Right atrium auricular region (tissue), 2 donors: ENCODE measurements at regions not wholly inside any gene's neighbourhood (a gene's known extent, or its start where the extent isn't known, plus 50 kb on each side); places are given as distances from the start of the nearest gene placed in this dataset.

Experiments used
- DNase-seq: peaks from one replicate; pipeline ENCODE4 v3.0.0-alpha.2; 2019; ENCODE audit warnings: low spot score
- H3K27ac ChIP-seq, 2 donors: fragments of 200-600 bp; sonication (generic); 1 replicate in 1 of 2; 2 replicates in 1 of 2; pipeline ENCODE4 v1.5.1; 2016 to 2019
- H3K27me3 ChIP-seq, 2 donors: fragments of 200-600 bp; sonication (generic); one replicate each; pipeline versions ENCODE4 v1.5.1 to v1.6.0; 2017 to 2019
- H3K36me3 ChIP-seq: fragments of 200-600 bp; sonication (generic); one replicate; pipeline ENCODE4 v1.5.1; 2016
- H3K4me1 ChIP-seq, 2 donors: fragments of 200-600 bp; sonication (generic); one replicate each; pipeline versions ENCODE4 v1.5.1 to v1.6.0; 2017 to 2019
- H3K4me3 ChIP-seq, 2 donors: fragments of 200-600 bp; sonication (generic); 1 replicate in 1 of 2; 2 replicates in 1 of 2; pipeline ENCODE4 v1.5.1; 2017 to 2019; ENCODE audit warnings: mild to moderate bottlenecking in 1 of 2, moderate library complexity in 1 of 2
- H3K9me3 ChIP-seq, 2 donors: fragments of 200-600 bp; sonication (generic); one replicate each; pipeline ENCODE4 v1.5.1; 2019
- CTCF ChIP-seq, 2 donors: fragments of 200-600 bp; sonication (generic); IDR thresholded peaks; one replicate each; pipeline ENCODE4 v1.5.1; 2019; ENCODE audit warnings: antibody characterized with exemption in 2 of 2

- Histone ChIP-seq H3K9me3 (no peaks in the 10 kb centered on the region), H3K4me1 (no peaks in the 10 kb centered on the region), H3K27me3 (no peaks in the 10 kb centered on the region), H3K36me3 (no peaks in the 10 kb centered on the region), H3K4me3 (no peak overlapping the region), H3K27ac (no peak overlapping the region)
- TF ChIP-seq CTCF (IDR thresholded peaks at IDR 0.05) = no peak
- DNase-seq = no peak
Measured at GRCh38 chr1:70567167-70567566, 156.1 kb downstream of the CTH start.

- no peaks in the 10 kb centered on the region for H3K4me1 ChIP-seq
- H3K36me3 ChIP-seq = no peaks in the 10 kb centered on the region
- no peaks in the 10 kb centered on the region for H3K27me3 ChIP-seq
- no peak overlapping the region for H3K27ac ChIP-seq
- TF ChIP-seq CTCF (IDR thresholded peaks at IDR 0.05) = no peak
- H3K4me3 ChIP-seq = no peak overlapping the region
- no peak for DNase-seq
- H3K9me3 ChIP-seq = no peaks in the 10 kb centered on the region
Measured at GRCh38 chr1:70571191-70571590, 160.1 kb downstream of the CTH start.

- no peak for TF ChIP-seq CTCF (IDR thresholded peaks at IDR 0.05)
- DNase-seq = no peak
- Histone ChIP-seq H3K4me3 (no peak overlapping the region), H3K27ac (no peak overlapping the region), H3K9me3 (no peaks in the 10 kb centered on the region), H3K4me1 (no peaks in the 10 kb centered on the region), H3K27me3 (no peaks in the 10 kb centered on the region), H3K36me3 (no peaks in the 10 kb centered on the region)
Measured at GRCh38 chr1:70573317-70573843, 162.3 kb downstream of the CTH start.

GRCh38 chr1:70581661-70582060, 170.6 kb downstream of the CTH start:
- no peak for DNase-seq
- Histone ChIP-seq H3K27ac (no peak overlapping the region), H3K9me3 (no peaks in the 10 kb centered on the region), H3K4me1 (no peaks in the 10 kb centered on the region), H3K36me3 (no peaks in the 10 kb centered on the region), H3K4me3 (no peak overlapping the region), H3K27me3 (no peaks in the 10 kb centered on the region)
- no peak for TF ChIP-seq CTCF (IDR thresholded peaks at IDR 0.05)

- Histone ChIP-seq H3K4me3 (no peak overlapping the region), H3K27ac (no peak overlapping the region), H3K27me3 (no peaks in the 10 kb centered on the region), H3K9me3 (no peaks in the 10 kb centered on the region), H3K4me1 (no peaks in the 10 kb centered on the region), H3K36me3 (no peaks in the 10 kb centered on the region)
- DNase-seq = no peak
- no peak for TF ChIP-seq CTCF (IDR thresholded peaks at IDR 0.05)
Measured at GRCh38 chr1:70583522-70583921, 172.5 kb downstream of the CTH start.

GRCh38 chr1:70586046-70586445, 175.0 kb downstream of the CTH start:
- Histone ChIP-seq H3K4me3 (no peak overlapping the region), H3K4me1 (no peaks in the 10 kb centered on the region), H3K27ac (no peak overlapping the region), H3K27me3 (no peaks in the 10 kb centered on the region), H3K36me3 (no peaks in the 10 kb centered on the region), H3K9me3 (no peaks in the 10 kb centered on the region)
- no peak for TF ChIP-seq CTCF (IDR thresholded peaks at IDR 0.05)
- DNase-seq = no peak
